ENCODE measurements at regions not wholly inside any gene's neighbourhood (a gene's known extent, or its start where the extent isn't known, plus 50 kb on each side); places are given as distances from the start of the nearest gene placed in this dataset.

DNA sequence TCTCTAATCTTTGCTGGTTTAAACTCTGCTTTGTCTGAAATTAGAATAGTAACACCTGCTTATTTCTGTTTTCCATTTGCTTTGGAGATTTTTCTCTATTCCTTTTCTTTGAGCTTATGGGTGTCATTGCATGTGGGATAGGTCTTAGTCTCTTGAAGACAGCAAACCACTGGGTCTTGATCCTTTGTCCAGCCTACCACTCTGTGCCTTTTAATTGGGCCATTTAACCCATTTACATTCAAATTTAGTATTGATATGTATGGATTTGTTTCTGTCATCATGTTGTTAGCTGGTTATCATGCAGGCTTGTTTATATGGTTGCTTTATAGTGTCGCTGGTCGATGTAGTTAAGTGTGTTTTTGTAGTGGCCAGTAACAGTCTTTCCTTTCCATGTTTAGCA lies 914.7 kb downstream of the MAT2B start:
- Histone ChIP-seq H3K27me3 (no peaks in the 10 kb centered on the region), H3K4me1 (replicated peaks in 1 of 2) (no peaks in the 10 kb centered on the region), H3K27ac (no peak overlapping the region), H3K4me3 (no peak overlapping the region), H3K36me3 (replicated peaks in 1 of 2) (no peaks in the 10 kb centered on the region), H3K9me3 (replicated peaks in 1 of 3) (no peaks in the 10 kb centered on the region)
- WGBS, 4 donors: 88 to 95% (median 92%) methylated on average over 2 of the region's 2 CpGs
- DNase-seq: no peak
- intact Hi-C loops (cut with DNase I): no loop called here
- TF ChIP-seq, protein P1, sequence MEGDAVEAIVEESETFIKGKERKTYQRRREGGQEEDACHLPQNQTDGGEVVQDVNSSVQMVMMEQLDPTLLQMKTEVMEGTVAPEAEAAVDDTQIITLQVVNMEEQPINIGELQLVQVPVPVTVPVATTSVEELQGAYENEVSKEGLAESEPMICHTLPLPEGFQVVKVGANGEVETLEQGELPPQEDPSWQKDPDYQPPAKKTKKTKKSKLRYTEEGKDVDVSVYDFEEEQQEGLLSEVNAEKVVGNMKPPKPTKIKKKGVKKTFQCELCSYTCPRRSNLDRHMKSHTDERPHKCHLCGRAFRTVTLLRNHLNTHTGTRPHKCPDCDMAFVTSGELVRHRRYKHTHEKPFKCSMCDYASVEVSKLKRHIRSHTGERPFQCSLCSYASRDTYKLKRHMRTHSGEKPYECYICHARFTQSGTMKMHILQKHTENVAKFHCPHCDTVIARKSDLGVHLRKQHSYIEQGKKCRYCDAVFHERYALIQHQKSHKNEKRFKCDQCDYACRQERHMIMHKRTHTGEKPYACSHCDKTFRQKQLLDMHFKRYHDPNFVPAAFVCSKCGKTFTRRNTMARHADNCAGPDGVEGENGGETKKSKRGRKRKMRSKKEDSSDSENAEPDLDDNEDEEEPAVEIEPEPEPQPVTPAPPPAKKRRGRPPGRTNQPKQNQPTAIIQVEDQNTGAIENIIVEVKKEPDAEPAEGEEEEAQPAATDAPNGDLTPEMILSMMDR (IDR thresholded peaks at IDR 0.05): no peak
- TF ChIP-seq POLR2A (IDR thresholded peaks at IDR 0.05): no peak

DNA sequence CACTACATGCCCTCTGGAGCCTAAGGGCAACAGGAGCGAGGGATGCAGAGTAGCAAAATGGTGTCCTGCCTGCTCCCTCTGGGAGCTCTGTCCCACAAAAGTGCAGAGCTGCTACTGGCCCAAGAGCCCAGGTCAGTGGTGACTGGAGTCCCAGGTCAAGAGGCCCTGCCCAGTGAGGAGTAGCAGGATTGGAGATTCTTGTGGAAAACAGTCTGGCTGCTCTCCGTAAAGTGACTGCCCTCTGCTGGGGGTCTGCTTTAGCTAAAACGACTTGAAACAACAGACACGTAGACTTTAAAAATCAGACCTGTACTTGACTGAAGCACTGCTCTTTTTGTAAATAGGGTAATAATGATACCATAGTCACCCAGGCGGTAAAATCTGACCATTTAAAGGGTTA lies 917.0 kb downstream of the MAT2B start:
- intact Hi-C loops (cut with DNase I): no loop called here
- Histone ChIP-seq H3K27ac (no peak overlapping the region), H3K36me3 (replicated peaks in 1 of 2) (no peaks in the 10 kb centered on the region), H3K4me3 (no peak overlapping the region), H3K4me1 (replicated peaks in 1 of 2) (no peaks in the 10 kb centered on the region), H3K27me3 (no peaks in the 10 kb centered on the region), H3K9me3 (replicated peaks in 1 of 3) (no peaks in the 10 kb centered on the region)
- 59 to 71% (median 62%) methylated on average over 4 to 5 of the region's 5 CpGs for WGBS, 4 donors
- TF ChIP-seq, protein P1 (IDR thresholded peaks at IDR 0.05): no peak
- TF ChIP-seq POLR2A (IDR thresholded peaks at IDR 0.05): no peak
- DNase-seq: no peak

DNA sequence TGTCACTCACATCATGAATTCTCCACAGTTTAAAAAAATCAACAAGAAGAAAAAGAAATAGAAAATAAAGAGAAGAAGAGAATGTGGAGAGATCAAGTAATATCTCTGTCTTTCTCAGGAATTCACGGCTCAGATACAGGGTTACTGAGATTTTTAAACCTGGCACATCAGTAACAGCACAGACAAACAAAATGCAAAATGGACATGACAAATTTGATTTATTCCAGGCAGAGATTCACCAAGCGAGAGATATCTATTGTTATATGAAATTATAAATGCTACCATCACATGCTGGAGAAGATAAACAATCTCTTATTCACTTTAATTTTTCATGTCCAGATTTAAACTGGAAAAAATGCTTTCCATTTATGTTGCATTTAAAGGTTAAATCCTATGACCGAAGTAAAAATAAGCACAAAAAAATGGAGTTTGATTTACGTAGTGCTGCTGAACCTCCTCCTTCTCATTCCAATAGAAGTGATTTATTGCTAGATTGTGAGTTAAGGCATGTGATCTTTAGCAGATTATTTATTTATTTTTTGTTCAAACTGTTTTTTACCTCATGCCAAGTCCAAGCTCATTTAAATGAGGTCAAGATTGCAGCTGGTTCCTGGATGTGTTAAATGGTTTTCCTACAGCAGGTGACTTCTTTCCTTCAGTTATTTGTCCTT lies 926.4 kb downstream of the MAT2B start:
- intact Hi-C loops (cut with DNase I): no loop called here
- TF ChIP-seq, protein P1 (IDR thresholded peaks at IDR 0.05): no peak
- TF ChIP-seq POLR2A (IDR thresholded peaks at IDR 0.05): no peak
- 39 to 43% (median 42%) methylated on average over 4 of the region's 4 CpGs for WGBS, 4 donors
- no peak for DNase-seq
- no peak overlapping the region for H3K4me3 ChIP-seq
- H3K9me3 ChIP-seq (replicated peaks in 1 of 3): no peaks in the 10 kb centered on the region
- H3K27me3 ChIP-seq: no peaks in the 10 kb centered on the region
- H3K27ac ChIP-seq: no peak overlapping the region
- H3K36me3 ChIP-seq (replicated peaks in 1 of 2): no peaks in the 10 kb centered on the region
- H3K4me1 ChIP-seq (replicated peaks in 1 of 2): no peaks in the 10 kb centered on the region

DNA sequence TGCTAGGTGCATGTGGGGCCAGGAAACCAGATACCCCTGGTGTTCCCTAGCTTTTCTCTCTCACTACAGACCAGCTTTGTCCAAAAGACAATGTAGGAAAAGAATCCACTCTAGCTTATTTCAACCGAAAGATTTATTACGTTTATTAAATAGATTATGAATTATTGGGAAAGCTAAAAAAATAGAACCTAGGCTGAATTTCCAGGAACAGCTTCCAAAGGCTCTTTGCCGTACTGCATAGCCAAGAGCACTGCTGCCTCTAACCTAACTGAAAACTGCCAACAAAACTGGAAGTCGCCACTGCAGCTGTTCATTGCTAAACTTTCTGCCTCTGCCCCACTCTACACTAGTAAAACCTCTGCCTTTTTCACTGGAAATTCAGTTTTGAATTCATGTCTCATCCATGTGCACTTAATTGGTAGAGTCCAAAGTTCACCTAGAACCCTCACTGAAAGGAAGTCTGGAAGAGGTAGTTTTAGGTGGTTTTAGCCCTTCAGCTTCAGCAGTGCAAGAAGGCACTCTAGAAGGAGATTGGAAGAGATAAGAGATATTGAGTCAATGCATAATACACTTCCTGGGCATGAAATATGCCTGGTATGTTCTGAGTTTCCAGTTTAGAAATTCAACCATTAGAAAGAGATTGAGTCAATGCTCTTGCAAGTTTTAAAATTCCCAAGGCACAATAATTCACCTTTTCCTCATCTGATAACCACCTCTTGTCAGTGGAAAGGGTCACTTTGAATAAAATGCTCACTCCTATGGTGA lies 927.9 kb downstream of the MAT2B start:
- intact Hi-C loops (cut with DNase I): no loop called here
- no peak for DNase-seq
- H3K4me3 ChIP-seq: no peak overlapping the region
- 76 to 84% (median 81%) methylated on average over 4 of the region's 4 CpGs for WGBS, 4 donors
- no peaks in the 10 kb centered on the region for H3K9me3 ChIP-seq (replicated peaks in 1 of 3)
- TF ChIP-seq, protein P1 (IDR thresholded peaks at IDR 0.05): no peak
- TF ChIP-seq POLR2A (IDR thresholded peaks at IDR 0.05): no peak
- H3K4me1 ChIP-seq (replicated peaks in 1 of 2): no peaks in the 10 kb centered on the region
- H3K36me3 ChIP-seq (replicated peaks in 1 of 2): no peaks in the 10 kb centered on the region
- no peaks in the 10 kb centered on the region for H3K27me3 ChIP-seq
- no peak overlapping the region for H3K27ac ChIP-seq
